Esophagus muscularis mucosa (tissue), 4 donors: ENCODE measurements at regions not wholly inside any gene's neighbourhood (a gene's known extent, or its start where the extent isn't known, plus 50 kb on each side); places are given as distances from the start of the nearest gene placed in this dataset.

Experiments used
- DNase-seq: peaks from one replicate; pipeline ENCODE4 v3.0.0-alpha.2; 2017; ENCODE audit errors: extremely low spot score
- H3K27ac ChIP-seq, 4 donors: fragments of 200-600 bp; sonication (generic); replicated peaks in 1 of 4; 1 replicate in 3 of 4; 2 replicates in 1 of 4; pipeline ENCODE4 v1.5.1; 2016 to 2019; ENCODE audit warnings: mild to moderate bottlenecking in 1 of 4
- H3K27me3 ChIP-seq, 4 donors: fragments of 200-600 bp; sonication (generic); one replicate each; pipeline versions ENCODE4 v1.5.1 to v1.6.0; 2016 to 2019
- H3K36me3 ChIP-seq, 4 donors: fragments of 200-600 bp; sonication (generic); one replicate each; pipeline ENCODE4 v1.5.1; 2016 to 2019
- H3K4me1 ChIP-seq, 4 donors: fragments of 200-600 bp; sonication (generic); one replicate each; pipeline ENCODE4 v1.5.1; 2016 to 2019
- H3K4me3 ChIP-seq, 4 donors: fragments of 200-600 bp; sonication (generic); 1 replicate in 2 of 4; 2 replicates in 2 of 4; pipeline ENCODE4 v1.5.1; 2016 to 2019; ENCODE audit warnings: mild to moderate bottlenecking in 4 of 4, moderate library complexity in 1 of 4
- H3K9me3 ChIP-seq, 4 donors: fragments of 200-600 bp; sonication (generic); 1 replicate in 3 of 4; 2 replicates in 1 of 4; pipeline ENCODE4 v1.5.1; 2016 to 2019
- EP300 ChIP-seq: sonication (generic); formaldehyde crosslinking; IDR thresholded peaks from one replicate; pipeline ENCODE4 v1.6.1; 2017; ENCODE audit warnings: antibody characterized with exemption
- POLR2A ChIP-seq: fragments of 450-650 bp; IDR thresholded peaks from one replicate; pipeline ENCODE4 v1.6.1; 2017; ENCODE audit warnings: antibody characterized with exemption, moderate library complexity, mild to moderate bottlenecking, low read depth
- POLR2AphosphoS5 ChIP-seq, 2 donors: sonication (generic); formaldehyde crosslinking; IDR thresholded peaks; one replicate each; pipeline ENCODE4 v1.6.1; 2017; ENCODE audit warnings: antibody characterized with exemption in 2 of 2
- WGBS: methylation state at CpG from one replicate; pipeline ENCODE4 v1.1.5; 2018; 5-methylcytosine and 5-hydroxymethylcytosine counted together
- intact Hi-C: fragments of 100-400 bp; cut with DNase I; formaldehyde crosslinking; loops from one replicate; pipeline ENCODE4 v1.15.1; 2023
- TF ChIP-seq, protein P1 (sequence below), 3 experiments: fragments of 200-600 bp in 2 of 3; fragments of 450-650 bp in 1 of 3; sonication (generic) in 2 of 3; IDR thresholded peaks; one replicate each; pipeline ENCODE4 v1.5.1; 2017 to 2019; ENCODE audit warnings: antibody characterized with exemption in 3 of 3, mild to moderate bottlenecking in 2 of 3, moderate library complexity in 1 of 3

GRCh38 chr5:124461941-124462340 lies 284.5 kb downstream of the ZNF608 start:
- TF ChIP-seq POLR2AphosphoS5 (IDR thresholded peaks at IDR 0.05) (no peak), EP300 (no peak), POLR2A (no peak)
- TF ChIP-seq, protein P1, sequence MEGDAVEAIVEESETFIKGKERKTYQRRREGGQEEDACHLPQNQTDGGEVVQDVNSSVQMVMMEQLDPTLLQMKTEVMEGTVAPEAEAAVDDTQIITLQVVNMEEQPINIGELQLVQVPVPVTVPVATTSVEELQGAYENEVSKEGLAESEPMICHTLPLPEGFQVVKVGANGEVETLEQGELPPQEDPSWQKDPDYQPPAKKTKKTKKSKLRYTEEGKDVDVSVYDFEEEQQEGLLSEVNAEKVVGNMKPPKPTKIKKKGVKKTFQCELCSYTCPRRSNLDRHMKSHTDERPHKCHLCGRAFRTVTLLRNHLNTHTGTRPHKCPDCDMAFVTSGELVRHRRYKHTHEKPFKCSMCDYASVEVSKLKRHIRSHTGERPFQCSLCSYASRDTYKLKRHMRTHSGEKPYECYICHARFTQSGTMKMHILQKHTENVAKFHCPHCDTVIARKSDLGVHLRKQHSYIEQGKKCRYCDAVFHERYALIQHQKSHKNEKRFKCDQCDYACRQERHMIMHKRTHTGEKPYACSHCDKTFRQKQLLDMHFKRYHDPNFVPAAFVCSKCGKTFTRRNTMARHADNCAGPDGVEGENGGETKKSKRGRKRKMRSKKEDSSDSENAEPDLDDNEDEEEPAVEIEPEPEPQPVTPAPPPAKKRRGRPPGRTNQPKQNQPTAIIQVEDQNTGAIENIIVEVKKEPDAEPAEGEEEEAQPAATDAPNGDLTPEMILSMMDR (IDR thresholded peaks at IDR 0.05): no peak
- Histone ChIP-seq H3K4me1 (peaks cover 0 to 4% (median 0%) of the 10 kb centered on the region in 4 donors), H3K4me3 (no peak overlapping the region), H3K27ac (no peak overlapping the region), H3K9me3 (no peaks in the 10 kb centered on the region), H3K27me3 (no peaks in the 10 kb centered on the region), H3K36me3 (no peaks in the 10 kb centered on the region)
- intact Hi-C loops: no loop called here
- 74% methylated on average over 5 of the region's 5 CpGs for WGBS
- no peak for DNase-seq

DNA sequence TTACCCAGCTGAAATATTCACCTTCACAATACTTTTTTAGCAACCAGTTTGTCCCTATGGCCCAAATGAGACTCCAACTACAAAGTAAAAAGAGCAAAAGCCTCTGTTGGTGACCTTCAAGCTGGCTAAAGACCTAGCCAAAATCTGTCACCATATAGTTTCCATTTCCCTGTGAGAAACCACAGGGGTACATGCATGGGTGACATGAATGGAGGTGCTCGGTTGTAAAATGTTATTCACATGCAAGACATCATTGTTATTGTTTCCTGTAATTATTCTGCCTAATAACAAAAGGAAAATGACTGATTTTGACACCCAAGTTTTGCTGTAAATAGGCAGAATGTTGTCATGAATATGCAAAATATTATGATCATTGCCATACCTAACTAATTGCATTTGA lies 285.3 kb downstream of the ZNF608 start:
- no peak for DNase-seq
- H3K9me3 ChIP-seq: no peaks in the 10 kb centered on the region
- WGBS: 75% methylated on average over 1 of the region's 1 CpG
- H3K27ac ChIP-seq: no peak overlapping the region
- no peaks in the 10 kb centered on the region for H3K27me3 ChIP-seq
- H3K4me3 ChIP-seq: no peak overlapping the region
- peaks cover 0 to 4% (median 0%) of the 10 kb centered on the region in 4 donors for H3K4me1 ChIP-seq
- intact Hi-C loops: no loop called here
- H3K36me3 ChIP-seq: no peaks in the 10 kb centered on the region
- TF ChIP-seq POLR2AphosphoS5 (IDR thresholded peaks at IDR 0.05): no peak
- no peak for TF ChIP-seq EP300
- no peak for TF ChIP-seq POLR2A

- TF ChIP-seq, protein P1 (IDR thresholded peaks at IDR 0.05): no peak
- Histone ChIP-seq H3K4me1 (peaks cover 0 to 4% (median 0%) of the 10 kb centered on the region in 4 donors), H3K9me3 (no peaks in the 10 kb centered on the region), H3K27ac (no peak overlapping the region), H3K36me3 (no peaks in the 10 kb centered on the region), H3K27me3 (no peaks in the 10 kb centered on the region), H3K4me3 (no peak overlapping the region)
- intact Hi-C loops: no loop called here
- DNase-seq: no peak
- WGBS: 83% methylated on average over 3 of the region's 3 CpGs
These were observed 285.8 kb downstream of the ZNF608 start for GRCh38 chr5:124460642-124461041.

DNA sequence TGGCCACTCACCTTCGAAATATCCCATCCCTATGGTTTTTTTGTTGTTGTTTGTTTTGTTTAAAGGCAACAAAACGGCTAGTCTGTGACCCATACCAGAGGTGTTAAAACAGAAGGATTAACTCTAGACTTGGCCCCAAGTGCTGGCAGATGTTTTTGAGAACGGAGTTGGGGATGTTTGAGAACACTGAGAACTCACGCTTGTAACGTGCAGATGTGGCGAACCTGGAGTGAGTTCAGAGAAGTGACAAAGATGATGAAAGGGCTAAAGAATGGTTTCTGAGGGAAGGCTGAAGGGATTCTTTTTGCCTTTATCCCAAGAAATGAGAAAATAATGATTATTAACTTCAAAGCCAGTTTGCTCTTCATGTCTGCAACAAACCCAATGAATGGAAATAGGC lies 286.5 kb downstream of the ZNF608 start:
- 74% methylated on average over 6 of the region's 6 CpGs for WGBS
- Histone ChIP-seq H3K4me3 (no peak overlapping the region), H3K4me1 (peaks cover 0 to 4% (median 0%) of the 10 kb centered on the region in 4 donors), H3K27ac (no peak overlapping the region), H3K27me3 (no peaks in the 10 kb centered on the region), H3K36me3 (no peaks in the 10 kb centered on the region), H3K9me3 (no peaks in the 10 kb centered on the region)
- DNase-seq: no peak
- TF ChIP-seq POLR2AphosphoS5 (IDR thresholded peaks at IDR 0.05): no peak
- TF ChIP-seq POLR2A: no peak
- TF ChIP-seq, protein P1 (IDR thresholded peaks at IDR 0.05): no peak
- TF ChIP-seq EP300: no peak
- intact Hi-C loops: no loop called here

DNA sequence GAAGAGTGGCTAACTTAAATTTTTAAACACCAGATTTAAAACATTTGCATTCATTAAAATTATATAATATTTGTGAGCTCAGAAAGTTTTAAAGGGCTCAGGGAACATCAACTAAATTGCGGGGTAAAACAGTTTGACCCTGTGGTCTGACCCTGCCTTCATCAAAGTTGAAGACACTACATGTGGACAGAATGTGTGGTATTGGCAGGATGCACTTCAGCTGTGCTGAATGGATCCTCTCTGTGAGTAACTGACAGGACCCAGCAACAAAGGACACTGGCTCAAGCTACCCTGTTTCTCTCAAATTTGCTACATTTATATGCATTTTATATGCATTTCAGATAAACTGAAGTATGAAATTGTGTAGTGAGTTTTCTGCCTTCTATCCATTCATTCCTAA lies 288.5 kb downstream of the ZNF608 start:
- 73% methylated on average over 1 of the region's 1 CpG for WGBS
- DNase-seq: no peak
- Histone ChIP-seq H3K27me3 (no peaks in the 10 kb centered on the region), H3K4me3 (no peak overlapping the region), H3K4me1 (peaks cover 0 to 4% (median under 1%) of the 10 kb centered on the region in 4 donors), H3K27ac (no peak overlapping the region), H3K36me3 (no peaks in the 10 kb centered on the region), H3K9me3 (no peaks in the 10 kb centered on the region)
- intact Hi-C loops: no loop called here
- TF ChIP-seq, protein P1 (IDR thresholded peaks at IDR 0.05): no peak
- no peak for TF ChIP-seq EP300
- no peak for TF ChIP-seq POLR2AphosphoS5 (IDR thresholded peaks at IDR 0.05)
- TF ChIP-seq POLR2A: no peak
